Activated naive CD4-positive, alpha-beta T cell treated with anti-CD3 and anti-CD28 coated beads for 36 hours (primary cell): ENCODE measurements at regions not wholly inside any gene's neighbourhood (a gene's known extent, or its start where the extent isn't known, plus 50 kb on each side); places are given as distances from the start of the nearest gene placed in this dataset.

Source experiments
- CTCF ChIA-PET: fragments of 350-600 bp; sonication (Branson Sonifier 250); formaldehyde crosslinking; loops from one replicate; lab custom pipeline; 2021; ENCODE audit warnings: antibody characterized with exemption; lab: Charles Lee
- DNase-seq: peaks from one replicate; pipeline ENCODE4 v3.0.0-alpha.2; 2020
- H3K27ac Mint-ChIP-seq: one replicate; pipeline ENCODE4 v1.8.0; 2021; ENCODE audit warnings: mild to moderate bottlenecking, mixed read lengths
- H3K27me3 Mint-ChIP-seq: one replicate; pipeline ENCODE4 v1.8.0; 2021; ENCODE audit warnings: low read depth, mixed read lengths
- H3K36me3 Mint-ChIP-seq: one replicate; pipeline ENCODE4 v1.8.0; 2021; ENCODE audit warnings: low read depth, mixed read lengths
- H3K4me1 Mint-ChIP-seq: one replicate; pipeline ENCODE4 v1.8.0; 2021; ENCODE audit warnings: low read depth, mixed read lengths
- H3K4me3 Mint-ChIP-seq: one replicate; pipeline ENCODE4 v1.8.0; 2021; ENCODE audit warnings: mild to moderate bottlenecking, moderate library complexity, mixed read lengths
- H3K9me3 Mint-ChIP-seq: one replicate; pipeline ENCODE4 v1.8.0; 2021; ENCODE audit warnings: mixed read lengths
- intact Hi-C: fragments of 100-400 bp; cut with micrococcal nuclease; formaldehyde crosslinking; loops from one replicate; pipeline ENCODE4 v1.15.1; 2023

DNA sequence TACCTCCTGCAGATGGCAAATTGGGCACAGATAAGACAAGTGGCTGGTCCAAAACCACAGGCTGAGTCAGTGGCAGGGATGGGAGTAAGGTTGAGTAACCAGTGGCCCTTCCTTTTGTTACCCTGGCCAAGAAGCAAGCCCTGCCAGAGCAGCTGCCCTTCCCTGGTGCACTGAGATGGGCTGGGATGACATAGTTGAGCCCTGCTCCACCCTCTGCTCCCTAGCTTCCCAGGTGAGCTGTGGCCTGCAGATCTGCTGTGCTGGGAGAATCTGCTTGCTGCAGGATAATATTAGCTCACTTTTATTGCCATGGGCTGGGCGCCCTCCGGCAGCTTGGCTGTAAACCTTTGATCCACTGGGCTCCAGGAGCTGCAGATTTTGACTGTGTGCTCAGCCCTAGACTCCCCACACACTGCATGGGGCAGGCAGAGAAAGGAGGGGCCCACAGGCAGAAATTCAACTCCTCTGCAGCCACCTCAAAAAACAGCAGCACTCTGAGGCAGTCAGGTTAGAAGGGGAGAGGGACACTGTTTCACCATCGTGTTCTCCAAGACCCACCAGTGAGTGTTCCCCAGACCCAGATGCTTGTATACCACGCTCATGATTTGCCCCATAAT, 101.8 kb downstream of the CBLN1 start:
- Mint-ChIP-seq H3K27me3 (peaks cover 5% of the 10 kb centered on the region), H3K27ac (no peak overlapping the region)

DNA sequence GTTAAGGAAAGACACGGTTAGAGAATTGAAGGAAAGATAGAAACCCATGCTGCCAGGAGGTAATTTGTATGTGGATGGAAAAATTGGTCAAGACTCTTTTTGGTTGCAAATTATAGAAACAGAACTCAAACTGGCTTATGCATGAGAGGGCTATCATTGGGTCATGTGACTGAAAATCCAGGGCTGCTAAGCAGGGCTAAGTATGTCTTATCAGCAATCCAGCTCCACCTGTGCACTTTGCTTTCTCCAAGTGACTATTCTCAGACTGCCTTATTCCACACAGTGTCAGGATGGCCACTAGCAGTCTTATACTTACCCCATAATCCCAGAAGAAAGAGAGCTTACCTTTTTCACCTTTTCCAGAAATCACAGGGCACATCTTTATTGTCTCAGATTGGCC, 113.5 kb downstream of the CBLN1 start:
- Mint-ChIP-seq H3K9me3 (no peaks in the 10 kb centered on the region), H3K4me1 (no peaks in the 10 kb centered on the region), H3K27ac (no peak overlapping the region), H3K27me3 (no peaks in the 10 kb centered on the region), H3K36me3 (no peaks in the 10 kb centered on the region), H3K4me3 (no peak overlapping the region)
- DNase-seq, result no peak
- intact Hi-C loops, result no loop called here
- CTCF ChIA-PET, result no interaction called here

More for the DNA sequence above, 101.8 kb downstream of the CBLN1 start:
- H3K4me1 Mint-ChIP-seq, result no peaks in the 10 kb centered on the region
- no peak overlapping the region for H3K4me3 Mint-ChIP-seq
- no peaks in the 10 kb centered on the region for H3K36me3 Mint-ChIP-seq
- no peak for DNase-seq
- H3K9me3 Mint-ChIP-seq, result no peaks in the 10 kb centered on the region
- CTCF ChIA-PET, result no interaction called here
- intact Hi-C loops, result no loop called here

DNA sequence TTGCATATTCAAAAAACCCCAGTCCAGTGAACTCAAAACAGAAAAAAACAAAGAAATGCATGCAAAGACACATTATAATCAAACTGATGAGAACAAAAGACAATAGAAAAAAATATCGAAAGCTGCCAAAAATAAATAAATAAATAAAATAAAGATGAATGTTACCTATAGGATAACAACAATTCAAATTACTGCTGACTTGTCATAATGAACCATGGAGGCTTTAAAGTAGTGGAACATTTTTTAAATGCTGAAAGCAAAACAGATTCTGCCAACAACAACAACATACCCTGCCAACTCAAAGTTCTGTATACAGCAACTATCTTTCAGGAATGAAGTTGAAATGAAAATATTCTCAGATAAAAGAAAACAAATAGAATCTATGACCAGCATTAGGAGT, 116.6 kb downstream of the CBLN1 start:
- H3K27ac Mint-ChIP-seq, result no peak overlapping the region
- CTCF ChIA-PET, result no interaction called here
- H3K4me1 Mint-ChIP-seq, result no peaks in the 10 kb centered on the region
- peaks cover 1% of the 10 kb centered on the region for H3K9me3 Mint-ChIP-seq
- DNase-seq, result no peak
- intact Hi-C loops, result no loop called here
- H3K36me3 Mint-ChIP-seq, result no peaks in the 10 kb centered on the region
- H3K4me3 Mint-ChIP-seq, result no peak overlapping the region
- H3K27me3 Mint-ChIP-seq, result no peaks in the 10 kb centered on the region

DNA sequence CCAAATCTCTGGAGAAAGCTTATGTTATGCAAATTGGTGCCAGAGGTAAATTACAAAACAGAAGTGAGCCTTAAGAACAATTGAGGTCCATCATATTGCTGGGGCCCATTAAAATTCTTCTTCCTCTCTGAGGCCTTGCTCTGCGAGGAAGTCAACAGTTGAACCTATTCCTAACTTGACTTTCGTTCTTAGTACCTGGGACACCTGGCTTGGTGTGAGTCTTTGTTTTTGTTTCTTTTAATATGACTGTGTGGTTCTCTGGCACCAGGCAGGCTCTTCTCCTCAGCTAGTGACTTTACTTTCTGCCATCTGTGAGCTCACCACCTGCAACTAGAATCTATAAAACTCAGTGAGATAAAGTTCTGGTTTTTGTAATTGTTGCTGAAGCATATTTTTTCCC, 120.4 kb downstream of the CBLN1 start:
- peaks cover 4% of the 10 kb centered on the region for H3K9me3 Mint-ChIP-seq
- CTCF ChIA-PET, result no interaction called here

DNA sequence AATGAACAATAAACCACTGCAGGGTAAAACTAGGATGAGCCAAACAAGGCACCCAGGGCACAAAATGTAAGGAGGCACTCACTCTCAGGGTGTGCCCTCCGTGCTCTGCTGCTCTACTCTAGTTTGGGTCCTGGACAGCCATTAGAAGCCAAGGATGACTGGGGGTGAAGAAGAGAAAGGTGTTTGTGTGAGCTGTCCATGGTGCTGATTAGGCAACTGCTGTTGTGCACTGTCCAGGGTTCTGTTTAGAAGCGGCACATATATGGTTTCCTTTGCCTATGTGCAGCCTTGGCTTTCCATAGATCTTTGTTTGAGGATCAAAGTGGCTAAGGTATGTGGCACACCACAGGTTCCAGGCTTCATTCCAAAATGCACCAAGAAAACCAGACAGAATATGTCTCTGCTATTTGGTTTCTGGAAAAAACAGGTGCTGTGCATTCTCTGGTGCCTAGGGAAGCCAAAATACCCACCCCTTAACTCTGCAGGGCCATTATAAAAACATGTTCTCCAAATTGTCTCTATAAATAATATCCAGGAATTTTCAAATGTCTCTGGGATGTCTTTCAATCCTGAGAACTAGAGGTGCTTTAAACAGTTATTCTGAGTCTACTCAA, 123.5 kb downstream of the CBLN1 start:
- Mint-ChIP-seq H3K9me3 (peaks cover 9% of the 10 kb centered on the region), H3K27ac (no peak overlapping the region), H3K4me3 (no peak overlapping the region), H3K27me3 (no peaks in the 10 kb centered on the region), H3K36me3 (no peaks in the 10 kb centered on the region), H3K4me1 (no peaks in the 10 kb centered on the region)
- DNase-seq, result peak; percentile 42
- intact Hi-C loops, result no loop called here
- CTCF ChIA-PET, result no interaction called here

More for the DNA sequence above, 120.4 kb downstream of the CBLN1 start:
- H3K27me3 Mint-ChIP-seq, result no peaks in the 10 kb centered on the region
- no peak overlapping the region for H3K27ac Mint-ChIP-seq
- DNase-seq, result no peak
- H3K4me3 Mint-ChIP-seq, result no peak overlapping the region
- no peaks in the 10 kb centered on the region for H3K36me3 Mint-ChIP-seq
- intact Hi-C loops, result no loop called here
- H3K4me1 Mint-ChIP-seq, result no peaks in the 10 kb centered on the region

DNA sequence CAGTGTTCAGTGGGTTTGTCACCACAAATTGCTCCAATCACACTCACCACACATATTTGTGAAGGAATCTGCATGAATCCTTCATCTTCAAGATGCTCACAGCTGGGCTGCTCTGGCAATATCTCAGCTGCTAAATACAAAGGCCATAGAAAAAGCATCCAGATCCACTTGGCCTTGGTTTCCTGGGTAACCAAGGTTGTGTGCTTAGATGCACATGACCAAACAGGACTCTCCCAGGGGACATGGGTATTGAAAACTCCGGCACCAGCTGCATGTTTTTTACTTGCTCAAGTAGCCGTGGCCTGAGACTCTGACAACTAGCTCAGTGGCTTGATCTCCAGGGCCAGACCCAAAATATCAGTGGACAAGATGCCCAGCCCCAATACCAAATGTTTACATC, 131.3 kb downstream of the CBLN1 start:
- intact Hi-C loops, result no loop called here
- no peaks in the 10 kb centered on the region for H3K4me1 Mint-ChIP-seq
- CTCF ChIA-PET, result no interaction called here
- H3K27ac Mint-ChIP-seq, result no peak overlapping the region
- H3K27me3 Mint-ChIP-seq, result no peaks in the 10 kb centered on the region
- no peak for DNase-seq
- no peaks in the 10 kb centered on the region for H3K36me3 Mint-ChIP-seq
- peaks cover 7% of the 10 kb centered on the region for H3K9me3 Mint-ChIP-seq
- H3K4me3 Mint-ChIP-seq, result no peak overlapping the region

DNA sequence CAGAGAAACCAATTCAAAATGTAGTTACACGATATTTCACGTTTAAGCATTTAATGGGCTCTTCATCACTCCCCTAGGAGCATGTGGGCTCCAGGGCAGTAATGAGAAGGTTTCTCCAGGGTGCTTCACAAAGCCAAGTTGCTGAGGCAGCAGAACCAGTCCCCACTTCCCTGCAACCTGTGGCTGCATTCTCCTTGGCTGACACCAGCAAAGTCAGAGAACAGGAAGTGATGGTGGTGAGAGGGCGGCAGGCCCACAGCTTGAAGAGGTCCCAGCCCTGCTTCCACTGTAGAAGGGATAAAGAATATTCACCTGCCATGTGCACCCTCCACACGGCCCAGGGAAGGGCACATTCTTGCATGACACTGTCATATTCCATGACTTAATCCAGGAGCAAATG, 133.2 kb downstream of the CBLN1 start:
- no peak for DNase-seq
- no peak overlapping the region for H3K27ac Mint-ChIP-seq
- H3K4me1 Mint-ChIP-seq, result no peaks in the 10 kb centered on the region
- peaks cover 4% of the 10 kb centered on the region for H3K9me3 Mint-ChIP-seq
- no peaks in the 10 kb centered on the region for H3K27me3 Mint-ChIP-seq
- intact Hi-C loops, result no loop called here
- H3K36me3 Mint-ChIP-seq, result no peaks in the 10 kb centered on the region
- CTCF ChIA-PET, result no interaction called here
- no peak overlapping the region for H3K4me3 Mint-ChIP-seq

DNA sequence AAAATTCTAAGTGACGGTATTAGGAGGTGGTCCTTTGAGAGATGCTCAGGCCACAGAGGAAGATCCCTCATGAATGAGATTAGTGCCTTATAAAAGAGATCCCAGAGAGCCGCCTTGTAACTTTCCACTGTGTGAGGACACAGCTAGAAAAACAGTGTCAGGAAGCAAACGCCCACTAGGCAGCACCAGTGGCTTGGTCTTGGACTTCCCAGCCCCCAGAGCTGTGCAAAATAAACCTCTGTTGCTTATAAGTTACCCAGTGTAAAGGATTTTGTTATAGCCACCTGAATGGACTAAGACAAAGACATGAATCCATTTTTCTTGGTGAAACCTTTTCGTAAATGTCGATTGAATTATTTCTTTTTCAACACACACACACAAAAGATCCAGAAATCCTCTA, 141.0 kb downstream of the CBLN1 start:
- Mint-ChIP-seq H3K4me1 (no peaks in the 10 kb centered on the region), H3K4me3 (no peak overlapping the region), H3K36me3 (no peaks in the 10 kb centered on the region), H3K9me3 (peaks cover 12% of the 10 kb centered on the region), H3K27me3 (no peaks in the 10 kb centered on the region), H3K27ac (no peak overlapping the region)
- CTCF ChIA-PET, result no interaction called here
- no peak for DNase-seq
- intact Hi-C loops, result no loop called here

DNA sequence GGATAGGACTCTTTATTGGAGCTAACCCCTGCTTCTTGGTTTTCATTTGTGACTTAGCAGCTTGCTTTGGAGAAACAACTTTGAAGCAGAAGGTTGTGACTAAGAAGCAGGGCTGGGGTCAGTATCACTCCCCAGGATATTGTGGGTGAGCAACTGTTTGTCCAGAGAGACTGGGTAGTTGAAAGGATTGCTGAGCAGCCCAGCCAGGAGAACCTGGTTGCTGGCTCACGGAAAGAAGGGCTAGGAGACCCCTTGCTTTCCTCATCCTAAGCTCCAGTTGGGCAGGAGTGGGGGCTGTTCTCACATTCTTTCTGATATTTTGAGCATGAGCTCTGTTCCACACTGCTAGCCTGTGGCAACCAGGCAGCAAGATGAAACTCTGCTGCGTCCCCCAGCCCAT, 151.2 kb downstream of the CBLN1 start:
- intact Hi-C loops, result no loop called here
- H3K9me3 Mint-ChIP-seq, result peaks cover 3% of the 10 kb centered on the region

DNA sequence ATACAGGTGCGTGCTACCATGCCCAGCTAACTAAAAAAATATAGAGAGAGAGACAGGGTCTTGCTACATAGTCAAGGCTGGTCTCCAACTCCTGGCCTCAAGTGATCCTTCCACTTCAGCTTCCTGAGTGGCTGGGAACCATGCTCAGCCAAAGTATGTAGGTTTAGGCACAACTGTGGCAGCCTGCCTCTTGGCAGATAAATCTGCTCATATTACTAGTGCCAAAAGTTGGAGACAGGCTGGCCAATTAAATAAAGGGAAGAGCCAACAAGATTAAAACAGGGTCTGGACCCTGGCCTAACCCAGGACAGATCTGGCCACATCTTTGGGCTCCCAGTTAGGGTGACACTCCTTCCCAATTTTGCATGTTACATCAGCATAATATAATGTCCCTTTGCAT, 151.7 kb downstream of the CBLN1 start:
- H3K9me3 Mint-ChIP-seq, result peaks cover 3% of the 10 kb centered on the region
- H3K27ac Mint-ChIP-seq, result no peak overlapping the region
- CTCF ChIA-PET, result no interaction called here
- H3K27me3 Mint-ChIP-seq, result no peaks in the 10 kb centered on the region
- intact Hi-C loops, result no loop called here
- H3K4me3 Mint-ChIP-seq, result no peak overlapping the region
- no peaks in the 10 kb centered on the region for H3K36me3 Mint-ChIP-seq
- DNase-seq, result no peak
- H3K4me1 Mint-ChIP-seq, result no peaks in the 10 kb centered on the region

More for the DNA sequence above, 151.2 kb downstream of the CBLN1 start:
- DNase-seq, result no peak
- CTCF ChIA-PET, result no interaction called here
- Mint-ChIP-seq H3K36me3 (no peaks in the 10 kb centered on the region), H3K27ac (no peak overlapping the region), H3K4me3 (no peak overlapping the region), H3K4me1 (no peaks in the 10 kb centered on the region), H3K27me3 (no peaks in the 10 kb centered on the region)

DNA sequence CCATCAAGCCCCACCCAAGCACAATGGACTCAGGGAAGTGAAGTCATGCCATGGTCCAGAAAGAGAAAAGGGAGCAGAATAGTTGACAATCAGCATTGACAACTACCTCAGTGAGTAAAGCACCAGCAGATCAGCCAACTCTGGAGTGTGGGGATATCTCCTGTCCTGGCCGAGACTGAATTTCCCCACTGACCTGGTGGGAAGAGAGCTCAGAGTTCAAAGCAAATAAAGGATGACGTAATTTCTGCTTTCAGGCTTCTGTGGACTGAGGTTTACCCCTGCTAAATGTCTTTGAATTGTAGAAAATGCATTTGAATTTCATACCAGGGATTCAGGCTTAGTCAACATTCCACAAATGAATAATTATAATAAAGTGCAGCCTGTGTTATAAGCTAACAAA, 152.9 kb downstream of the CBLN1 start:
- Mint-ChIP-seq H3K4me1 (no peaks in the 10 kb centered on the region), H3K4me3 (no peak overlapping the region), H3K9me3 (peaks cover 3% of the 10 kb centered on the region), H3K27me3 (no peaks in the 10 kb centered on the region), H3K27ac (no peak overlapping the region), H3K36me3 (no peaks in the 10 kb centered on the region)
- DNase-seq, result no peak
- CTCF ChIA-PET, result no interaction called here
- intact Hi-C loops, result no loop called here

DNA sequence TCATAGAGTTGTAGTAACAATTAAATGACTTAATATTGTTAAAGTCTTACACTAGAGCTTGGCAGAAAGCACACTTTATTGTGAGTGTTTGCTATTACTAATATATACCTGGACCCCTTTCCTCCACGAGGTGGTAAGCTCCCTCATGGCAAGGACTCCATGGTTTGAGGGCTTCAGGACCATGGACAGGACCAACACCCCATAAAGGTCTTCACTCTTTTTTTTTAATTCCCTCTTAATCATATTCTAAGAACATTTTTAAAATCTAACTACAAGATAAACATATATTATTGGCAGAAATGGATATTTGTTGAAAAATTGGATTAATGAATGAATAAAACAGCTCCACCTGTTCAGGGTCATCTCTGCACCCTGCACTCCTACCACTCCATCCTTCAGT, 154.5 kb downstream of the CBLN1 start:
- no peaks in the 10 kb centered on the region for H3K4me1 Mint-ChIP-seq
- CTCF ChIA-PET, result interaction anchor here (0.7 kb wide), 1 partner anchor 85 kb away, joined by 3 read pairs; no protein-coding TSS in a partner anchor
- peaks cover 2% of the 10 kb centered on the region for H3K9me3 Mint-ChIP-seq
- H3K27ac Mint-ChIP-seq, result no peak overlapping the region
- no peak overlapping the region for H3K4me3 Mint-ChIP-seq
- no peak for DNase-seq
- H3K36me3 Mint-ChIP-seq, result no peaks in the 10 kb centered on the region
- H3K27me3 Mint-ChIP-seq, result no peaks in the 10 kb centered on the region
- intact Hi-C loops, result no loop called here

DNA sequence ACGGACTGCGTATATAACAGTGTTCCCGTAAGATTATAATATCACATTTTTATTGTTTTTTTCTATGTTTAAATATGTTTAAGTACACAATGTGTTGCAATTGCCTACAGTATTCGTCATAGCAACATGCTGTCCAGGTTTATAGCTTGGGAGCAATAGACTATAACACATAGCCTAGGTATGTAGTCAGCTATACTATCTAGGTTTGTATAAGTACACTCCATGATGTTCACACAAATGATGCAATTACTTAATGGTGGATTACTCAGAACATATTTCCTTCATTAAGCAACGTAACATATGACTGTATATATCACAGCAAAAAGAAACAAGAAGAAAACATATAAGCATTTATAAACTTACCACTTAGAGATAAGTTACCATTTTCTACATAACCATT, 160.0 kb downstream of the CBLN1 start:
- no peaks in the 10 kb centered on the region for H3K4me1 Mint-ChIP-seq
- H3K4me3 Mint-ChIP-seq, result no peak overlapping the region
- no peaks in the 10 kb centered on the region for H3K27me3 Mint-ChIP-seq
- no peak overlapping the region for H3K27ac Mint-ChIP-seq
- intact Hi-C loops, result no loop called here
- CTCF ChIA-PET, result no interaction called here
- H3K36me3 Mint-ChIP-seq, result no peaks in the 10 kb centered on the region
- DNase-seq, result no peak
- peaks cover 5% of the 10 kb centered on the region for H3K9me3 Mint-ChIP-seq
